Neural cell (in vitro differentiated cells): ENCODE measurements at regions not wholly inside any gene's neighbourhood (a gene's known extent, or its start where the extent isn't known, plus 50 kb on each side); places are given as distances from the start of the nearest gene placed in this dataset.

ENCODE experiments used
- H2AFZ ChIP-seq: fragments of 200-600, 300-800 bp; sonication (generic), shearing (Covaris generic); 2 replicates; pipeline ENCODE4 v1.6.0; 2014; ENCODE audit warnings: low read depth, mild to moderate bottlenecking, antibody characterized with exemption, low read length, moderate library complexity
- H3F3A ChIP-seq: fragments of 200-600 bp; shearing (Covaris generic); 2 replicates; pipeline ENCODE4 v1.6.1; 2016; ENCODE audit warnings: mild to moderate bottlenecking, moderate library complexity, mixed read lengths, antibody characterized with exemption, low read length; ENCODE audit not compliant: insufficient read depth, poor library complexity, severe bottlenecking
- H3K27ac ChIP-seq: fragments of 200-600, 300-800 bp; sonication (generic), shearing (Covaris generic); 2 replicates; pipeline ENCODE4 v1.5.1; 2014; ENCODE audit warnings: mild to moderate bottlenecking, low read length, moderate library complexity
- H3K27me3 ChIP-seq: fragments of 300-800, 200-600 bp; sonication (generic), shearing (Covaris generic); 2 replicates; pipeline ENCODE4 v1.6.0; 2014; ENCODE audit warnings: mild to moderate bottlenecking, low read depth, low read length, moderate library complexity; ENCODE audit not compliant: insufficient read depth
- H3K36me3 ChIP-seq: fragments of 300-800, 200-600 bp; sonication (generic), shearing (Covaris generic); 2 replicates; pipeline ENCODE4 v1.5.1; 2014; ENCODE audit warnings: mild to moderate bottlenecking, antibody characterized with exemption, low read length, moderate library complexity; ENCODE audit not compliant: insufficient read depth
- H3K4me2 ChIP-seq: fragments of 300-800, 200-600 bp; sonication (generic), shearing (Covaris generic); 2 replicates; pipeline ENCODE4 v1.6.0; 2014; ENCODE audit warnings: mild to moderate bottlenecking, low read length
- H3K4me3 ChIP-seq: fragments of 300-800, 200-600 bp; sonication (generic), shearing (Covaris generic); 2 replicates; pipeline ENCODE4 v1.5.1; 2014; ENCODE audit warnings: mild to moderate bottlenecking, low read length, moderate library complexity
- H3K79me2 ChIP-seq: fragments of 200-600 bp; shearing (Covaris generic); replicated peaks from 2 replicates; pipeline ENCODE4 v1.6.0; 2014; ENCODE audit warnings: mild to moderate bottlenecking, low read length, moderate library complexity; ENCODE audit not compliant: insufficient read depth
- H3K9ac ChIP-seq: fragments of 300-800, 200-600 bp; sonication (generic), shearing (Covaris generic); 2 replicates; pipeline ENCODE4 v1.6.1; 2016; ENCODE audit warnings: mild to moderate bottlenecking, low read length, mixed read lengths
- H3K9me2 ChIP-seq: fragments of 200-600 bp; shearing (Covaris generic); 2 replicates; pipeline ENCODE4 v1.6.1; 2016; ENCODE audit warnings: mild to moderate bottlenecking, low read length, mixed read lengths; ENCODE audit not compliant: insufficient read depth
- H3K9me3 ChIP-seq: fragments of 200-600, 300-800 bp; sonication (generic), shearing (Covaris generic); 2 replicates; pipeline ENCODE4 v1.6.1; 2016; ENCODE audit warnings: mild to moderate bottlenecking, mixed run types, low read length, moderate library complexity, mixed read lengths
- H4K20me1 ChIP-seq: fragments of 200-600 bp; shearing (Covaris generic); 2 replicates; pipeline ENCODE4 v1.6.1; 2016; ENCODE audit warnings: mild to moderate bottlenecking, mixed run types; ENCODE audit not compliant: insufficient read depth
- EP300 ChIP-seq: fragments of 450-650 bp; conservative IDR thresholded peaks from 2 replicates; pipeline ENCODE4 v1.6.1; 2014; ENCODE audit warnings: antibody characterized with exemption, mild to moderate bottlenecking, moderate library complexity; ENCODE audit not compliant: poor library complexity, severe bottlenecking
- EZH2 ChIP-seq: fragments of 200-600, 300-800 bp; shearing (Covaris generic), sonication (generic); IDR thresholded peaks from 2 replicates; pipeline ENCODE4 v1.6.1; 2014; ENCODE audit warnings: antibody characterized with exemption, low read length, borderline replicate concordance, mild to moderate bottlenecking; ENCODE audit not compliant: insufficient read depth, poor library complexity, severe bottlenecking
- MXI1 ChIP-seq: fragments of 450-650 bp; conservative IDR thresholded peaks from 2 replicates; pipeline ENCODE4 v1.6.1; 2014; ENCODE audit warnings: antibody characterized with exemption, mild to moderate bottlenecking; ENCODE audit not compliant: poor library complexity, severe bottlenecking
- POLR2AphosphoS5 ChIP-seq: IDR thresholded peaks from 2 replicates; pipeline ENCODE4 v1.6.1; 2012
- RAD21 ChIP-seq: fragments of 450-650 bp; conservative IDR thresholded peaks from 2 replicates; pipeline ENCODE4 v1.6.1; 2014; ENCODE audit warnings: antibody characterized with exemption, mild to moderate bottlenecking, moderate library complexity
- SMC3 ChIP-seq: fragments of 450-650 bp; conservative IDR thresholded peaks from 2 replicates; pipeline ENCODE4 v1.6.1; 2014; ENCODE audit warnings: antibody characterized with exemption, mild to moderate bottlenecking, moderate library complexity; ENCODE audit not compliant: poor library complexity
- TAF1 ChIP-seq: IDR thresholded peaks from 2 replicates; pipeline ENCODE4 v1.6.1; 2012; ENCODE audit warnings: low read depth
- TF ChIP-seq, protein P1 (sequence below): IDR thresholded peaks from 2 replicates; pipeline ENCODE4 v1.6.1; 2012; ENCODE audit warnings: borderline replicate concordance
- TF ChIP-seq, protein P2 (sequence below): fragments of 450-650 bp; IDR thresholded peaks from 2 replicates; pipeline ENCODE4 v1.5.1; 2014; ENCODE audit warnings: antibody characterized with exemption, mild to moderate bottlenecking, moderate library complexity; ENCODE audit not compliant: poor library complexity, severe bottlenecking

DNA sequence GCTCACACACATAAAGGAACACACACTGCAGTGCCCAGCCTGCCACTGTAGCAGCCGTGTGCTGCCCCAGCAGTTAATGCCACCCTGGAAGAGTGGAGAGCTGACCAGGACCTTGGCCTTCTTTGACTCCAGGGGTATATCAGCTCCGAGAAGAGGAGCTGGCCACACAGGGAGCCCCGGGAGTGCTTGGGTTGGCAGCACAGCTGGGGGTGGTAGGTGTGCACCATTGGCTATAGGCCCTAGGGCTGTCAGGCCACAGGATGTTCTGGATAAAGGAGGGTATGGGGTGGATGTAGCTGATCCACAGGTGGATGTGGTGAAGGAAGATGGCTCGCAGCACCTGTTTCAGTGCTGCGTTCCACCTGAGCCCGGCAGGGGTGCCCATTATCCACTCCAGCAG is 640.5 kb downstream of the PLPP3 start:
- no peak overlapping the region for H3K4me2 ChIP-seq
- no peaks in the 10 kb centered on the region for H3K27me3 ChIP-seq
- H3K9me2 ChIP-seq = no peaks in the 10 kb centered on the region
- no peak overlapping the region for H2AFZ ChIP-seq
- no peaks in the 10 kb centered on the region for H4K20me1 ChIP-seq
- no peak overlapping the region for H3K4me3 ChIP-seq
- no peaks in the 10 kb centered on the region for H3K36me3 ChIP-seq
- no peaks in the 10 kb centered on the region for H3K79me2 ChIP-seq
- TF ChIP-seq EP300 (no peak), POLR2AphosphoS5 (no peak), SMC3 (no peak), MXI1 (no peak), TAF1 (no peak)
- H3K9me3 ChIP-seq = no peaks in the 10 kb centered on the region
- H3K27ac ChIP-seq = no peak overlapping the region
- no peak overlapping the region for H3K9ac ChIP-seq
- H3F3A ChIP-seq = no peaks in the 10 kb centered on the region

GRCh38 chr1:55938376-55938850 is 641.0 kb downstream of the PLPP3 start:
- Histone ChIP-seq H3K36me3 (no peaks in the 10 kb centered on the region), H4K20me1 (no peaks in the 10 kb centered on the region), H3K9me2 (no peaks in the 10 kb centered on the region), H3K27me3 (no peaks in the 10 kb centered on the region), H3K9me3 (no peaks in the 10 kb centered on the region), H3K4me2 (no peak overlapping the region), H3K4me3 (no peak overlapping the region), H3K9ac (no peak overlapping the region), H2AFZ (no peak overlapping the region), H3K27ac (no peak overlapping the region), H3K79me2 (no peaks in the 10 kb centered on the region), H3F3A (no peaks in the 10 kb centered on the region)
- TF ChIP-seq POLR2AphosphoS5 (no peak), RAD21 (no peak), TAF1 (no peak), EP300 (no peak), EZH2 (no peak), MXI1 (no peak), SMC3 (no peak)
- TF ChIP-seq, protein P1, sequence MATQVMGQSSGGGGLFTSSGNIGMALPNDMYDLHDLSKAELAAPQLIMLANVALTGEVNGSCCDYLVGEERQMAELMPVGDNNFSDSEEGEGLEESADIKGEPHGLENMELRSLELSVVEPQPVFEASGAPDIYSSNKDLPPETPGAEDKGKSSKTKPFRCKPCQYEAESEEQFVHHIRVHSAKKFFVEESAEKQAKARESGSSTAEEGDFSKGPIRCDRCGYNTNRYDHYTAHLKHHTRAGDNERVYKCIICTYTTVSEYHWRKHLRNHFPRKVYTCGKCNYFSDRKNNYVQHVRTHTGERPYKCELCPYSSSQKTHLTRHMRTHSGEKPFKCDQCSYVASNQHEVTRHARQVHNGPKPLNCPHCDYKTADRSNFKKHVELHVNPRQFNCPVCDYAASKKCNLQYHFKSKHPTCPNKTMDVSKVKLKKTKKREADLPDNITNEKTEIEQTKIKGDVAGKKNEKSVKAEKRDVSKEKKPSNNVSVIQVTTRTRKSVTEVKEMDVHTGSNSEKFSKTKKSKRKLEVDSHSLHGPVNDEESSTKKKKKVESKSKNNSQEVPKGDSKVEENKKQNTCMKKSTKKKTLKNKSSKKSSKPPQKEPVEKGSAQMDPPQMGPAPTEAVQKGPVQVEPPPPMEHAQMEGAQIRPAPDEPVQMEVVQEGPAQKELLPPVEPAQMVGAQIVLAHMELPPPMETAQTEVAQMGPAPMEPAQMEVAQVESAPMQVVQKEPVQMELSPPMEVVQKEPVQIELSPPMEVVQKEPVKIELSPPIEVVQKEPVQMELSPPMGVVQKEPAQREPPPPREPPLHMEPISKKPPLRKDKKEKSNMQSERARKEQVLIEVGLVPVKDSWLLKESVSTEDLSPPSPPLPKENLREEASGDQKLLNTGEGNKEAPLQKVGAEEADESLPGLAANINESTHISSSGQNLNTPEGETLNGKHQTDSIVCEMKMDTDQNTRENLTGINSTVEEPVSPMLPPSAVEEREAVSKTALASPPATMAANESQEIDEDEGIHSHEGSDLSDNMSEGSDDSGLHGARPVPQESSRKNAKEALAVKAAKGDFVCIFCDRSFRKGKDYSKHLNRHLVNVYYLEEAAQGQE = no peak
- TF ChIP-seq, protein P2, sequence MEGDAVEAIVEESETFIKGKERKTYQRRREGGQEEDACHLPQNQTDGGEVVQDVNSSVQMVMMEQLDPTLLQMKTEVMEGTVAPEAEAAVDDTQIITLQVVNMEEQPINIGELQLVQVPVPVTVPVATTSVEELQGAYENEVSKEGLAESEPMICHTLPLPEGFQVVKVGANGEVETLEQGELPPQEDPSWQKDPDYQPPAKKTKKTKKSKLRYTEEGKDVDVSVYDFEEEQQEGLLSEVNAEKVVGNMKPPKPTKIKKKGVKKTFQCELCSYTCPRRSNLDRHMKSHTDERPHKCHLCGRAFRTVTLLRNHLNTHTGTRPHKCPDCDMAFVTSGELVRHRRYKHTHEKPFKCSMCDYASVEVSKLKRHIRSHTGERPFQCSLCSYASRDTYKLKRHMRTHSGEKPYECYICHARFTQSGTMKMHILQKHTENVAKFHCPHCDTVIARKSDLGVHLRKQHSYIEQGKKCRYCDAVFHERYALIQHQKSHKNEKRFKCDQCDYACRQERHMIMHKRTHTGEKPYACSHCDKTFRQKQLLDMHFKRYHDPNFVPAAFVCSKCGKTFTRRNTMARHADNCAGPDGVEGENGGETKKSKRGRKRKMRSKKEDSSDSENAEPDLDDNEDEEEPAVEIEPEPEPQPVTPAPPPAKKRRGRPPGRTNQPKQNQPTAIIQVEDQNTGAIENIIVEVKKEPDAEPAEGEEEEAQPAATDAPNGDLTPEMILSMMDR = no peak
